Body of pancreas (tissue), 4 donors: ENCODE measurements at regions not wholly inside any gene's neighbourhood (a gene's known extent, or its start where the extent isn't known, plus 50 kb on each side); places are given as distances from the start of the nearest gene placed in this dataset.

Source experiments
- ATAC-seq: fragments of 150-250 bp; one replicate; pipeline ENCODE4 v1.9.1; 2016
- DNase-seq, 4 donors: peaks; one replicate each; pipeline ENCODE4 v3.0.0-alpha.2; 2019
- H3K27ac ChIP-seq, 4 donors: fragments of 200-600 bp; sonication (generic); 1 replicate in 3 of 4; 2 replicates in 1 of 4; pipeline versions ENCODE4 v1.5.1 to v1.6.1; 2016 to 2019; ENCODE audit warnings: mild to moderate bottlenecking in 1 of 4, mixed read lengths in 1 of 4, moderate library complexity in 1 of 4
- H3K27me3 ChIP-seq, 2 donors: fragments of 200-600 bp; sonication (generic); one replicate each; pipeline ENCODE4 v1.6.0; 2016; ENCODE audit warnings: mild to moderate bottlenecking in 1 of 2
- H3K36me3 ChIP-seq, 2 donors: fragments of 200-600 bp; sonication (generic); replicated peaks in 1 of 2; 2 replicates each; pipeline ENCODE4 v1.5.1; 2016; ENCODE audit warnings: low read depth in 2 of 2; ENCODE audit not compliant: insufficient read depth in 1 of 2
- H3K4me1 ChIP-seq: fragments of 200-600 bp; sonication (generic); one replicate; pipeline ENCODE4 v1.6.0; 2016
- H3K4me3 ChIP-seq, 2 donors: fragments of 200-600 bp; sonication (generic); 1 replicate in 1 of 2; 2 replicates in 1 of 2; pipeline ENCODE4 v1.5.1; 2016 to 2019
- H3K9me3 ChIP-seq, 3 donors: fragments of 200-600 bp; sonication (generic); 1 replicate in 2 of 3; 2 replicates in 1 of 3; pipeline ENCODE4 v1.5.1; 2016
- CTCF ChIP-seq, 7 experiments: fragments of 450-650 bp in 4 of 7; fragments of 200-600 bp in 3 of 7; sonication (generic) in 3 of 7; IDR thresholded peaks; one replicate each; pipeline ENCODE4 v1.5.1; 2016 to 2019; ENCODE audit warnings: antibody characterized with exemption in 7 of 7
- POLR2A ChIP-seq, 3 donors: fragments of 450-650 bp; IDR thresholded peaks; one replicate each; pipeline ENCODE4 v1.6.1; 2016; ENCODE audit warnings: antibody characterized with exemption in 3 of 3, mild to moderate bottlenecking in 2 of 3
- WGBS, 2 donors: methylation state at CpG; one replicate each; pipeline ENCODE4 v1.1.5; 2017; 5-methylcytosine and 5-hydroxymethylcytosine counted together
- intact Hi-C: fragments of 100-400 bp; cut with DNase I; formaldehyde crosslinking; loops from one replicate; pipeline ENCODE4 v1.15.1; 2023

- DNase-seq = no peak
- intact Hi-C loops = no loop called here
- WGBS, 2 donors = 69 to 72% methylated on average over 6 of the region's 6 CpGs
Measured at GRCh38 chr10:78785991-78786390, 282.8 kb upstream of the ZMIZ1 start.

GRCh38 chr10:78787125-78787524 lies 281.6 kb upstream of the ZMIZ1 start:
- Histone ChIP-seq H3K4me3 (no peak overlapping the region), H3K36me3 (no peaks in the 10 kb centered on the region), H3K27ac (no peak overlapping the region), H3K9me3 (no peaks in the 10 kb centered on the region), H3K4me1 (peaks cover 9% of the 10 kb centered on the region), H3K27me3 (no peaks in the 10 kb centered on the region)
- no peak for DNase-seq
- WGBS, 2 donors = 10 to 20% methylated on average over 2 of the region's 2 CpGs
- no peak for ATAC-seq
- intact Hi-C loops = no loop called here
- TF ChIP-seq POLR2A (IDR thresholded peaks at IDR 0.05) = no peak
- TF ChIP-seq CTCF (IDR thresholded peaks at IDR 0.05) = no peak

More at GRCh38 chr10:78785991-78786390, 282.8 kb upstream of the ZMIZ1 start:
- H3K27ac ChIP-seq = no peak overlapping the region
- ATAC-seq = no peak
- H3K9me3 ChIP-seq = no peaks in the 10 kb centered on the region
- no peaks in the 10 kb centered on the region for H3K36me3 ChIP-seq
- TF ChIP-seq POLR2A (IDR thresholded peaks at IDR 0.05) (no peak), CTCF (IDR thresholded peaks at IDR 0.05) (no peak)
- H3K27me3 ChIP-seq = no peaks in the 10 kb centered on the region
- no peak overlapping the region for H3K4me3 ChIP-seq
- peaks cover 9% of the 10 kb centered on the region for H3K4me1 ChIP-seq

- ATAC-seq = no peak
- no peak overlapping the region for H3K27ac ChIP-seq
- no peaks in the 10 kb centered on the region for H3K27me3 ChIP-seq
- H3K9me3 ChIP-seq = no peaks in the 10 kb centered on the region
- H3K4me1 ChIP-seq = no peaks in the 10 kb centered on the region
- H3K4me3 ChIP-seq = no peak overlapping the region
- TF ChIP-seq POLR2A (IDR thresholded peaks at IDR 0.05) = no peak
- no peak for TF ChIP-seq CTCF (IDR thresholded peaks at IDR 0.05)
- H3K36me3 ChIP-seq = no peaks in the 10 kb centered on the region
- intact Hi-C loops = no loop called here
- no peak for DNase-seq
- 77% methylated on average over 5 to 7 of the region's 7 CpGs for WGBS, 2 donors
Measured at GRCh38 chr10:78794736-78795455, 273.9 kb upstream of the ZMIZ1 start.

- H3K4me3 ChIP-seq = no peak overlapping the region
- no peaks in the 10 kb centered on the region for H3K36me3 ChIP-seq
- DNase-seq (no peak), ATAC-seq (no peak)
- H3K27me3 ChIP-seq = no peaks in the 10 kb centered on the region
- intact Hi-C loops = no loop called here
- H3K4me1 ChIP-seq = no peaks in the 10 kb centered on the region
- 77 to 81% methylated on average over 6 of the region's 6 CpGs for WGBS, 2 donors
- TF ChIP-seq POLR2A (IDR thresholded peaks at IDR 0.05) (no peak), CTCF (IDR thresholded peaks at IDR 0.05) (no peak)
- H3K9me3 ChIP-seq = no peaks in the 10 kb centered on the region
- H3K27ac ChIP-seq = no peak overlapping the region
Measured at GRCh38 chr10:78798976-78799730, 269.6 kb upstream of the ZMIZ1 start.
